OCI-LY7 (cell line): ENCODE measurements at regions not wholly inside any gene's neighbourhood (a gene's known extent, or its start where the extent isn't known, plus 50 kb on each side); places are given as distances from the start of the nearest gene placed in this dataset.

Source experiments
- EZH2phosphoT487 ChIP-seq: fragments of 200-600 bp; sonication (generic); IDR thresholded peaks from 2 replicates; pipeline ENCODE4 v1.6.1; 2018; ENCODE audit warnings: low read depth, borderline replicate concordance, mild to moderate bottlenecking, mixed run types, antibody characterized with exemption, low read length, moderate library complexity, mixed read lengths
- TF ChIP-seq, protein P1 (sequence below): fragments of 200-600 bp; sonication (generic); conservative IDR thresholded peaks from 2 replicates; pipeline ENCODE4 v1.5.1; 2014; ENCODE audit warnings: mild to moderate bottlenecking, antibody characterized with exemption, low read length, moderate library complexity, mixed read lengths

DNA sequence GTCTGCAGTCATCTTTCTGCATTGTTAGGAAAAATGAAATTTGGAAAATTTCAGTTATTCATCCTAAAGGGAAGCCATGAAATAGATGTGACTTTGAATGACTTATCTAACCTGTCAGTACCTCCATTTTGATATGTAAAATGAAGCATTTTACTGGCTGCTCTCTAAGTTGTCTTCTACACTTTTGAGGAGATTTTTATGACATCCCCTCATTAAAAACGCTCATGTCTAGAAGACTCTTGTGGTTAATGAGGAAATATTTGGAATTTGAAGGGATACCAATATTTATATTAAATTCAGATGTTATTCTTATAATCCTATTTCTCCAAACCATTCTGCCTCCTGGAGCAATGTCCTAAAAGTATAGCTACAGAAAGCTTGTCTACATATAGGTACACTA lies 73.8 kb upstream of the THUMPD2 start:
- TF ChIP-seq, protein P1, sequence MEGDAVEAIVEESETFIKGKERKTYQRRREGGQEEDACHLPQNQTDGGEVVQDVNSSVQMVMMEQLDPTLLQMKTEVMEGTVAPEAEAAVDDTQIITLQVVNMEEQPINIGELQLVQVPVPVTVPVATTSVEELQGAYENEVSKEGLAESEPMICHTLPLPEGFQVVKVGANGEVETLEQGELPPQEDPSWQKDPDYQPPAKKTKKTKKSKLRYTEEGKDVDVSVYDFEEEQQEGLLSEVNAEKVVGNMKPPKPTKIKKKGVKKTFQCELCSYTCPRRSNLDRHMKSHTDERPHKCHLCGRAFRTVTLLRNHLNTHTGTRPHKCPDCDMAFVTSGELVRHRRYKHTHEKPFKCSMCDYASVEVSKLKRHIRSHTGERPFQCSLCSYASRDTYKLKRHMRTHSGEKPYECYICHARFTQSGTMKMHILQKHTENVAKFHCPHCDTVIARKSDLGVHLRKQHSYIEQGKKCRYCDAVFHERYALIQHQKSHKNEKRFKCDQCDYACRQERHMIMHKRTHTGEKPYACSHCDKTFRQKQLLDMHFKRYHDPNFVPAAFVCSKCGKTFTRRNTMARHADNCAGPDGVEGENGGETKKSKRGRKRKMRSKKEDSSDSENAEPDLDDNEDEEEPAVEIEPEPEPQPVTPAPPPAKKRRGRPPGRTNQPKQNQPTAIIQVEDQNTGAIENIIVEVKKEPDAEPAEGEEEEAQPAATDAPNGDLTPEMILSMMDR, result no peak
- TF ChIP-seq EZH2phosphoT487, result no peak
